Mucosa of stomach (tissue), 1 donor: ENCODE measurements at regions not wholly inside any gene's neighbourhood (a gene's known extent, or its start where the extent isn't known, plus 50 kb on each side); places are given as distances from the start of the nearest gene placed in this dataset.

Experiments used
- H3K27me3 ChIP-seq: one replicate; pipeline ENCODE4 v1.7.0; 2013; ENCODE audit warnings: mild to moderate bottlenecking, low read length; ENCODE audit not compliant: control insufficient read depth, insufficient read depth
- H3K36me3 ChIP-seq: one replicate; pipeline ENCODE4 v1.7.0; 2013; ENCODE audit warnings: low read length; ENCODE audit not compliant: control insufficient read depth, insufficient read depth
- H3K4me1 ChIP-seq: one replicate; pipeline ENCODE4 v1.7.0; 2013; ENCODE audit warnings: mild to moderate bottlenecking, low read length; ENCODE audit not compliant: control insufficient read depth, insufficient read depth
- H3K4me3 ChIP-seq: one replicate; pipeline ENCODE4 v1.7.0; 2013; ENCODE audit warnings: low read length
- H3K9ac ChIP-seq: one replicate; pipeline ENCODE4 v1.7.0; 2013; ENCODE audit warnings: mild to moderate bottlenecking, low read length, moderate library complexity
- H3K9me3 ChIP-seq: one replicate; pipeline ENCODE4 v1.7.0; 2013; ENCODE audit warnings: mild to moderate bottlenecking, low read length, moderate library complexity; ENCODE audit not compliant: control insufficient read depth
- donor health status: Pancreatic carcinoma.

GRCh38 chr12:124491856-124492420 lies 75.5 kb downstream of the NCOR2 start:
- Histone ChIP-seq H3K4me1 (peaks cover 20% of the 10 kb centered on the region), H3K4me3 (no peak overlapping the region), H3K27me3 (no peaks in the 10 kb centered on the region), H3K9me3 (no peaks in the 10 kb centered on the region), H3K36me3 (no peaks in the 10 kb centered on the region), H3K9ac (no peak overlapping the region)

GRCh38 chr12:124491310-124491709 lies 76.1 kb downstream of the NCOR2 start:
- Histone ChIP-seq H3K27me3 (no peaks in the 10 kb centered on the region), H3K9ac (no peak overlapping the region), H3K9me3 (no peaks in the 10 kb centered on the region), H3K36me3 (no peaks in the 10 kb centered on the region), H3K4me3 (no peak overlapping the region), H3K4me1 (peaks cover 18% of the 10 kb centered on the region)

GRCh38 chr12:124490584-124491305 lies 76.7 kb downstream of the NCOR2 start:
- Histone ChIP-seq H3K9me3 (no peaks in the 10 kb centered on the region), H3K27me3 (no peaks in the 10 kb centered on the region), H3K36me3 (peaks cover under 1% of the 10 kb centered on the region), H3K4me1 (peaks cover 18% of the 10 kb centered on the region), H3K4me3 (no peak overlapping the region), H3K9ac (no peak overlapping the region)

- Histone ChIP-seq H3K9ac (no peak overlapping the region), H3K27me3 (no peaks in the 10 kb centered on the region), H3K4me1 (peaks cover 18% of the 10 kb centered on the region), H3K4me3 (no peak overlapping the region), H3K9me3 (no peaks in the 10 kb centered on the region), H3K36me3 (peaks cover 7% of the 10 kb centered on the region)
Measured at GRCh38 chr12:124489915-124490583, 77.4 kb downstream of the NCOR2 start.

GRCh38 chr12:124489220-124489619 lies 78.2 kb downstream of the NCOR2 start:
- Histone ChIP-seq H3K4me1 (peaks cover 18% of the 10 kb centered on the region), H3K27me3 (no peaks in the 10 kb centered on the region), H3K9ac (no peak overlapping the region), H3K36me3 (peaks cover 11% of the 10 kb centered on the region), H3K9me3 (no peaks in the 10 kb centered on the region), H3K4me3 (no peak overlapping the region)

- Histone ChIP-seq H3K4me3 (no peak overlapping the region), H3K9ac (no peak overlapping the region), H3K36me3 (peaks cover 13% of the 10 kb centered on the region), H3K27me3 (no peaks in the 10 kb centered on the region), H3K9me3 (no peaks in the 10 kb centered on the region), H3K4me1 (peaks cover 18% of the 10 kb centered on the region)
Measured at GRCh38 chr12:124488520-124488919, 78.9 kb downstream of the NCOR2 start.

GRCh38 chr12:124487834-124488165 lies 79.6 kb downstream of the NCOR2 start:
- Histone ChIP-seq H3K4me1 (peaks cover 18% of the 10 kb centered on the region), H3K27me3 (no peaks in the 10 kb centered on the region), H3K36me3 (peaks cover 19% of the 10 kb centered on the region), H3K9me3 (no peaks in the 10 kb centered on the region), H3K9ac (no peak overlapping the region), H3K4me3 (no peak overlapping the region)

- peaks cover 19% of the 10 kb centered on the region for H3K36me3 ChIP-seq
- no peak overlapping the region for H3K9ac ChIP-seq
- H3K4me1 ChIP-seq = peaks cover 18% of the 10 kb centered on the region
- H3K9me3 ChIP-seq = no peaks in the 10 kb centered on the region
- no peak overlapping the region for H3K4me3 ChIP-seq
- H3K27me3 ChIP-seq = no peaks in the 10 kb centered on the region
Measured at GRCh38 chr12:124487066-124487833, 80.2 kb downstream of the NCOR2 start.

GRCh38 chr12:124486346-124486963 lies 81.0 kb downstream of the NCOR2 start:
- H3K36me3 ChIP-seq = peaks cover 19% of the 10 kb centered on the region
- peaks cover 13% of the 10 kb centered on the region for H3K4me1 ChIP-seq
- H3K4me3 ChIP-seq = no peak overlapping the region
- H3K9ac ChIP-seq = no peak overlapping the region
- no peaks in the 10 kb centered on the region for H3K27me3 ChIP-seq
- H3K9me3 ChIP-seq = no peaks in the 10 kb centered on the region

GRCh38 chr12:124485371-124485770 lies 82.0 kb downstream of the NCOR2 start:
- Histone ChIP-seq H3K4me3 (no peak overlapping the region), H3K27me3 (no peaks in the 10 kb centered on the region), H3K4me1 (peaks cover 6% of the 10 kb centered on the region), H3K9me3 (no peaks in the 10 kb centered on the region), H3K36me3 (peaks cover 19% of the 10 kb centered on the region), H3K9ac (no peak overlapping the region)

GRCh38 chr12:124484526-124484953 lies 82.9 kb downstream of the NCOR2 start:
- Histone ChIP-seq H3K4me3 (no peak overlapping the region), H3K9me3 (no peaks in the 10 kb centered on the region), H3K36me3 (peaks cover 19% of the 10 kb centered on the region), H3K27me3 (no peaks in the 10 kb centered on the region), H3K4me1 (peaks cover 8% of the 10 kb centered on the region), H3K9ac (no peak overlapping the region)
